ENCODE measurements at regions not wholly inside any gene's neighbourhood (a gene's known extent, or its start where the extent isn't known, plus 50 kb on each side); places are given as distances from the start of the nearest gene placed in this dataset.

GRCh38 chr9:13627502-13627901 lies 348.0 kb upstream of the MPDZ start:
- DNase-seq: no peak

DNA sequence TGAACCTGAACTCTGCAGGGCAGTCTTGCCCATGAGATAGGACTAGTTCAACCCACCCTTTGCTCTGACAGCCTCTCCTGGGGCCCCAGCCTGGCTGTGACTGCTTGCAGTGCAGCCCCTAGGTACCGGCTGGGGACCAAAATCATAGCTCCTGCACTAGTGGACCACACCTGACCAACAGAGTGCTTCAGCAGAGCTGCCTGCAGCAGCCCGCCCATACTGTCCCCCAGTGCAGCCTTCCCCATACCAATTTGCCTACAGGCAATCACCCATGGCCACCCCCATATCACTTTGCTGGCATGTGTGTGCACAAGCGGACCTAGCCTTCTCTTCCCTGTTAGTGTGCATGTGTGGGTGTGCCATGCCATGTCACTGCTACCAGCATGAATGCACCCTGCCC lies 347.6 kb upstream of the MPDZ start:
- no peak for DNase-seq

GRCh38 chr9:13626601-13627000 lies 347.1 kb upstream of the MPDZ start:
- no peak for DNase-seq

DNA sequence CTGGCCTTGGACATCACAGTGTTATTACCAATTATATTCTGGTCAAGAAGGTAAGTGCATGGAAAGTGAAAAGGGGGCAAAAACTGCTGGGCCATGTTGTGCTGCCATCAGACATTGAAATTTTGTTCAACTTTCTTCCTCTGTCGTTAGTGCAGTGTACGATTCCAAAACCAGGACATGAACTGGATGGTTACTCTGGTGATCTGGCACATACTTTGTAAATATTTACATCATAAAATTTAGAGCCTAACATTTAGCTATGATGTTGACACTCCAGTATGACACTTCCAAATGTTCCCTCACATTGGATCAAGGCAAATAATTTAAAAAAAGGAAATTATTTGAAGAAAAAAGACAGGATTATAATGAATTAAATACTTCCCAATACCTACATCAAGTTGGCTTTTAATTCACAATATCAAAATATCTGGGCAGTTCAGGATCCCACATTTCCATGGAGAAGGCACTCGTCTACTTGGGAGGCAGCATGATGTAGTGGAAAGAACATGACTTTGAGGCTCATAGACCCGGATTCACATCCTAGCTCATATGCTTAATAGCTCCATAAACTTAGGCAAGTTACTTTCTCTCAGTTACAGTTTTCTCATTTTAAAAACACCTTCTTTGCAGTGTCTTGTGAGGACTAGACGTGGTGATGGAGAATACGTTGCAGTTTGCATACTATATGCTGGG lies 342.5 kb upstream of the MPDZ start:
- DNase-seq: no peak

GRCh38 chr9:13616491-13617035 lies 337.1 kb upstream of the MPDZ start:
- no peak for DNase-seq

- no peak for DNase-seq
Measured at GRCh38 chr9:13615660-13616490, 336.4 kb upstream of the MPDZ start.

- DNase-seq: no peak
Measured at GRCh38 chr9:13614060-13614459, 334.6 kb upstream of the MPDZ start.

- DNase-seq: no peak
Measured at GRCh38 chr9:13613296-13613695, 333.8 kb upstream of the MPDZ start.

GRCh38 chr9:13608451-13608850 lies 329.0 kb upstream of the MPDZ start:
- DNase-seq: no peak

GRCh38 chr9:13607481-13608441 lies 328.3 kb upstream of the MPDZ start:
- no peak for DNase-seq

GRCh38 chr9:13606586-13606985 lies 327.1 kb upstream of the MPDZ start:
- no peak for DNase-seq

DNA sequence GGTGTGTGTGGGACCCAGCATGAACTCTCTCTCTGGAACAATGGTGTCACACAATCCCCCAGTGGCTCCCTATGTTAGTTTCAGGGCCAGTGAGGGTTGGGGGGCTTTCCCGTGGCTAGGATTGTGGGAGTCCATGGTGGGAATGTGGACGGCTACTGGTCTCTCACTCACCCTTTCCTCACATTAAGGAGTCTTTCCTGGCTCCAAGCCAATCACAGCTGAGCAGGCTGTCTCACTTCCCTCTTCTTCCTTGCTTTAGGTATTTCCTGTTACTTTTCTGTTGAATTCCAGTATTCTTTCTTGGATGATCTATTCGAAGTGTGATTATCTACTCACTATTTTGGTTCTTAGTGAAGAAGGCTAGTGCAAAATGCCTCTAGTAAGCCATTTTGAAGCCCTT lies 324.4 kb upstream of the MPDZ start:
- DNase-seq: no peak

- no peak for DNase-seq
Measured at GRCh38 chr9:13598738-13599137, 319.2 kb upstream of the MPDZ start.

DNA sequence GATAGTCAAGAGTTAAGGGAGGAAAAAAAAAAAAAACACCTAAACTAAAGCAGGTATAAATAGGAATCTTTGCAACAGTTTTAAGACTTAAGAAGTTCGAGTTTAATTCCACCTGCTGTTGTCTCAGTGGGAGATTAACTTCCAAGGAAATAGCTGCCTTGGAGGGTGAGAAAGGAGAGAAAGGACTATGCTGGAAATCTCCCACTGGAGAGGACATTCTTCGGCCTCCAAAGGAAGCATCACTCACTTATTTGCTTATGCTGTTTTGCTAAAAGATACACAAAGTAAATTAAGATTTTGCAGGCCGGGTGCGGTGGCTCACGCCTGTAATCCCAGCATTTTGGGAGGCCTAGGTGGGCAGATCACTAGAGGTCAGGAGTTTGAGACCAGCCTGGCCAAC lies 317.9 kb upstream of the MPDZ start:
- DNase-seq: no peak

GRCh38 chr9:13597004-13597403 lies 317.5 kb upstream of the MPDZ start:
- DNase-seq: no peak

DNA sequence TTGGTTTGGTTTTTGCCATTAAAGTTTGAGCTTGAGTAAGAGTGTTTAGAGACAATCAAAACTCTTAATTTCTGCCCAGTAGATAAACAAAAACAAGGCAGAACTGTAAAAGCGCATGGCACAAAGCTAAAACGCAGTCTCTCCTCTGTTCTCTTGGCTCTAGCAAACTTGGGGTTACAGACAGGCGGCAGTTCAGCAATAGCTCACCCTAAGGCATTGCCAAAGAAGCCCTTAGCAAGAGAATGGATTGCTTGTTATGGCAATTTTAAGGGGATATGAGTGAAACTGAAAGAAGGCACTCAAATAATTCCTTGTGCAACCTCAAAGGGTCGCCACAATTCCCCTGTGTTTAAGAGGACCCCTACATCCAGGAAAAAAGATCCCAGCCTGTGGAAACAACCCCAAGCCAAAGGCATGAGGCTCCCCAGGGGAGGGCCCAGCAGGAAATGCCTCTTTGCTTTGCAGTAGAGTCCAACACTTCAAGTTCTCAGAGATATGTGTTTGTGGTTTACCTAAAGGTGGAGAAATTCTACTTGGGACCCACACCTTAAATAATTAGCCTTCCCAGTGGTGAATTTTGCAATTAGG lies 317.0 kb upstream of the MPDZ start:
- DNase-seq: no peak

DNA sequence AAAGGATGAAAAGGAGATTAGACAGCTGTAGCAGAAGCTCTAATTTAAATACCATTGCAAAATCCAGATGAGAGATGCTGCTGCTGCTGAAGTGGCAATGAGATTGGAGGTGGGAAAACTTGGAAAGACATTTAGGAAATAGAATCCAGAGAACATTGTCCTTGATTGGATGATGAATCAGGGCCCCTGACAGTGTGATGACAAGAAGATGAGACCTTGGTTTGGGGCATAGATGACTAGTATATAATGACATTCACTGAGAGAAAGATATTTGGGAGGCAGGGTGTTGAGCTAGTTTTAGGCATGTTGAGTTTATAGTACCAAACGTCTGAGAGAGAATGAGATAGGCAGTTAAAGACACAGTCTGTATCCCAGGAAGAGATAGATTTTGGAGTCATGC lies 311.5 kb upstream of the MPDZ start:
- no peak for DNase-seq

- DNase-seq: no peak
Measured at GRCh38 chr9:13589034-13589737, 309.7 kb upstream of the MPDZ start.

DNA sequence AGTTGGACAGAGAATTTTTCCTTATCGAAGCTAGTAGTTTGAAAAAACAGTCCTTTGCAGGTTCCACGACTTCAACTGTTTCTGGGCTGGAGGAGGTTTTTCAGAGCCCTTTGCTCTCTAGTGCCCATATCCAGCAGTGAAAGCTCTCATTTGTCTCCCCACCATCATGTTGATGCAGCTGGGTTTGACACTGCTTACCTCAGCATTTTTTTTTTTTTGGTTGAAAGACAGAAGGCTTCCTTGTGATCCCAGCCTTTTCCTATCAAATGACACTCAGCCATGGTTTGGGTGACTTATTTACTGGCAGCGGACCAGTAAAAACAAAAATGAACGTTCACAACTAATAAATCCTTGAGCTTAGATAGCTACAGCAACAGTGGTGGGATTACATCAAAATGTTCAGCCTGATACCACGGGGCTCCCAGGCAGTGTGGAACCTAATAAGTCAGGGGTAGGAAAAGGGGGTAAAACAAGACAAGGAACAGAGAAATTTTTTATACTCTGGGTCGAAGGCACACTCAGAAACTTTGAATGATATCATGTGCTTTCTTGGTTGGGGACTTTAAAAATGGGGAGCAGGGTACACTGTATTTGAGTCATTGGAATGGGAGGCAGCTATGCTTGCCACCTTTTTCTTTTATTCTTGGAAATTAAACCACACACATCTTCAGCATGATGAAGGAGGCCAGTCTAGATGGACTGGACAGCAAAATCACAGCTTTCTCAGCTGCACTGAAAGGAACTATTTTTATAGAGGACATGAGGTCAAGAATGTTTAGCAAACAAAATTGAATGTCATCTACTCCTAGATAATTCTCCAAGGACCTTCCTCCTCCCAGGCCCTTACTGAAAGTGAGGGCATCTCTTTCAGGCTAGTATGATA lies 308.9 kb upstream of the MPDZ start:
- DNase-seq: no peak

GRCh38 chr9:13587571-13587970 lies 308.1 kb upstream of the MPDZ start:
- DNase-seq: no peak
